Left colon (tissue), 2 donors: ENCODE measurements at regions not wholly inside any gene's neighbourhood (a gene's known extent, or its start where the extent isn't known, plus 50 kb on each side); places are given as distances from the start of the nearest gene placed in this dataset.

ENCODE experiments used
- ATAC-seq: fragments of 200-7000 bp; cut with Tn5 transposase; one replicate; pipeline ENCODE4 v1.9.1; 2020; ENCODE audit warnings: mild to moderate bottlenecking, moderate library complexity
- DNase-seq, 2 donors: peaks; one replicate each; pipeline ENCODE4 v3.0.0-alpha.2; 2020
- intact Hi-C, 2 donors: fragments of 100-400 bp; cut with DNase I in 1 of 2; cut with micrococcal nuclease in 1 of 2; formaldehyde crosslinking; loops; one replicate each; pipeline versions ENCODE4 v1.11.2 to v1.14.0; 2022; cut with DNase I, micrococcal nuclease
- donor health status: DM: no; HTN: no; CAD: no.
- donor health status: DM: yes; HTN: yes; CAD: no.

DNA sequence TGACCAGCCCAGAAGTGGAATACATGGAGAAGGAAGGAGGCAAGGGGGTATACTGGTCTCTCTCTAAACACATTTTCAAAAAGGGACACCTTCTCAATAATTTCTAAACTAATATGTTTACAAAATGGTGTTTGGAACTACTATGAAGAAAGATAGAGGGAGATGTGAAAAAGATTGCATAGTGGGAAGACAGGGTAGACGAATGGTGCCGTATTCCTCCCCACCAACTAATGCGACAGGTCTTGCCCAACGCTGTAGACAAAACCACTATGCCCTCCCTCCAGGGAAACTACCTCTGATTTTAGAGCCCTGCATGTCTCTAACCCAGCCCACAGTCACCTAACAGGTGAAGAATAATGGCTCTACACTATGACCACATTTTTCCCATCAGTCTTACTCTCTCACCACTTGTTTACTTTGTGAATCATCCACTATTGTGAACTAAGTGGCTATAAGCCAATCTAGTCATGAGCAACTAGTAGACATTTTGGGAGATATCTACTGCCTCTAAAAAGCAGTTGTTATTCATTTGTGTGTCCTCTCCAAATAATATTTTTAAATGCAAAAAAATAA is 108.2 kb upstream of the UBE2E2 start:
- ATAC-seq (peak; percentile 33), DNase-seq (no peak)
- intact Hi-C loops: no loop called here

DNA sequence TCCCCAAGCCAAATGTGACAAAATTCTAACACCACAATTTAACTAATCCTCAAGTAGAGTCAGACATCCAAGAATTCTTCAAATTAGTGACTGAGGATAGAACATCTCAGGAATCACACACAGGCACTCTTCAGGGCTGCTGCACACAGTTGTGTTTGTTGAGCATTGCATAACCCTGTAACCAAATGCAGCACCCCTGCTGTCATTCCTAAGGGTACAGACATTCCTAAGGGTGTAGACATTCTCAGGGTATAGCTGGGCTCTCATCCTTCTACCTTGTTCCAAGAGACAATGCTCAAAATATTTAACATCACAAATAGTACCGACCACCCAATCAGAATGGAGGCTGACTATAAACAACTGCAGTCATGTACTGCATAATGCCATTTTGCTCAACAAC is 107.1 kb upstream of the UBE2E2 start:
- DNase-seq (no peak), ATAC-seq (no peak)
- intact Hi-C loops: no loop called here

DNA sequence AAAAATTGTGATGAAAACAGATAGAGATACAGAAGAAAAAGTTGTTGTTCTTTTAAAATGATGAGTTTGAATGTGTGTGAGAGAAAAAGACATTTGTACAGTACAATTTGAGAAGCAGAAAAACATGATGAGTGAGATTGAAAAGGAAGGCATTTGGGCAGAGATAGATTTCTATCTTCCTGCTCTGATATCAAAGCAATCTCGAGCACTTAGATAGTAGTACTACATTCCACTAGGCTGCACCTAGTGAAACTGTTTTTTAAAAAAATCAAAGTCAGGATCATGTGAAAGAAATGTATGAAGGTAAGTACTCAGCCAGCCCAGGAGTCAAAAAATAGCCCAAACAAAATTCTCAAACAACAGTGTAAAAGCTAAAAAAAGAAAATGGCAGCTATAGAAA is 104.1 kb upstream of the UBE2E2 start:
- no peak for DNase-seq

DNA sequence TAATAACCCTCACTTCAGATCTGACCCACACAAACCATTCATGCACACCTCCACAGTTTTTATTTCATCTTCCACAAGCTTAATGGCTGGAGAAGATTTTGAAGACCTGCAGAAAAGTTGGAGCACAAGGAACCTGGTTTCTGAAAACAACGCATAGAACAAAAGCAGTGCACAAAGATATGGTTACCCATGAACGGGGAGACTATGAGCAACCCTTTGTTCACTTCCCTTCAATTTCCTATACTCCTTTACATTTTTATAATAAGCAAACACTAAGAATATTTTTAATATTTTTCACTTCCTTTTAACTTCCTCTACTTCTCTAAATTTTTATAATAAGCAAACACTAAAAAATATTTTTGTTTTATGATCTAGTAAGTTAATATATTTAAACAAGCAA is 103.5 kb upstream of the UBE2E2 start:
- DNase-seq (no peak), ATAC-seq (no peak)
- intact Hi-C loops: no loop called here

More for the DNA sequence above, 104.1 kb upstream of the UBE2E2 start:
- intact Hi-C loops: no loop called here
- no peak for ATAC-seq

DNA sequence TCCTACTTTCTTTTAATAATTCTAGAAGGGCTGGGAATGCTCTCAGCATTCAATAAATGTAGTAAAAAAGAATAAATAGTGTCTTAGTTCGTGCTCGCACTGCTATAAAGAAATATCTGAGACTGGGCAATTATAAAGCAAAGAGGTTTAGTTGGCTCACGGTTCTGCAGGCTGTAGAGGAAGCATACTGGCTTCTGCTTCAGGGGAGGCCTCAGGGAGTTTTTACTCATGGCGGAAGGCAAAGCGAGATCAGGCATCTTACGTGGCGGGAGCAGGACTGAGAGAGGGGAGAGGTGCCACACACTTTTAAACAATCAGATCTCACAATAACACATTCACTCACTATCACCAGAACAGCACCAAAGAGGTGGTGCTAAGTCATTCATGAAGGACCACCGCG is 103.0 kb upstream of the UBE2E2 start:
- DNase-seq (no peak), ATAC-seq (no peak)
- intact Hi-C loops: no loop called here

DNA sequence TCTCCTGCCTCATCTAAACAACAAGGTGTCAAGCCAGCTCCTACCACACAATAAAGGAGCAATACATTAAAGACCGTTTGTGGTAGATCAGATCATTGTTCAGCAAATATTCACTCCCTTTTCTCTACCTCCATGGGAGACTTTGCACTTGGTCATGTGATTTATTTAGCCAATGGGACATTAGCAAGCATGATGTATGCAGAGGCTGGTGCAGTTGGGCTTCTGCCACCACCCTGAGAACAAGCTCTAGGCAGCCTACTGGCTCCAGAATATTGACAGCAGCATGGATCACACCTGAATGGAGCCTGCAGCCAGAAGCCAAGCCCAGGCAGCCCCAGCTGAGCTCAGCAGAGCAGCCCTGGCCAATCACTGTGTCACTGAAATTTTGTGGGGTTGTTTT is 99.4 kb upstream of the UBE2E2 start:
- intact Hi-C loops: no loop called here
- DNase-seq (no peak), ATAC-seq (peak; percentile 57)

DNA sequence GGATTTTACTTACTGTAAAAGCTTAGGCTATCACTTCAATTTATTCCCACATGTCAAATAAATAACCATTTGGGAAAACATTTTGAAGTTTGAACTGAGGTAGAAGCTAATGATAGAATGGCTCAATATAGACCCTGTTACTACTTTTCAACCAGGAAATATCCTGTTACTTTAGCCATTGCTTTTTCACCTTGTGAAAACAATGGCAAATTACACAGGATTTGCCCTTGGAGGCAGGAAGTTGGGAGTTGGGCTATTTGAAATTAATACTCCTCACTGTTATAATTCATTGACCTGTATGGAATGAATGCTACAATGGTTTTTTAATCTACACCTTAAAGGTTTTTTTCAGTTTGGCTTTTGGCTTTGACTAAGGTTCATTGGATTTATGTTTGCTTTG is 98.1 kb upstream of the UBE2E2 start:
- intact Hi-C loops: no loop called here
- ATAC-seq: no peak
- DNase-seq: no peak

DNA sequence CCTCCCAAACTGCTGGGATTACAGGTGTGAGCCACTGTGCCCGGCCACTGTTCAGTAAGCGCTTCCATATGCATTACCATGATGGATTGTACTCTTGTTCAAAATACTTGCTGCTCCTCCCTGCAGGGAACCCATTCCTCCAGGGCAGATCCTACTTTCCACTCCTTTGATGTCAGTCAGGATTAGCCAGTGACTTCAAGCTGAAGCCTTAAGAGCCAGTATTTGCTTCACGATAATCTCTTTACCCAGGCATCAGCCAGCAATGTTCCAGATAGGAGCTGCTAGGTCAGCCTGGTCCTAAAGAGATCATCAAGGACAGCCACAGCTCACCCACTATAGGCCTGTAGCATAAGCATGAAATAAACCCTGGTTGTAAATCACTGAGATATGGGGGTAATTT is 96.5 kb upstream of the UBE2E2 start:
- intact Hi-C loops: no loop called here
- DNase-seq (no peak), ATAC-seq (no peak)

DNA sequence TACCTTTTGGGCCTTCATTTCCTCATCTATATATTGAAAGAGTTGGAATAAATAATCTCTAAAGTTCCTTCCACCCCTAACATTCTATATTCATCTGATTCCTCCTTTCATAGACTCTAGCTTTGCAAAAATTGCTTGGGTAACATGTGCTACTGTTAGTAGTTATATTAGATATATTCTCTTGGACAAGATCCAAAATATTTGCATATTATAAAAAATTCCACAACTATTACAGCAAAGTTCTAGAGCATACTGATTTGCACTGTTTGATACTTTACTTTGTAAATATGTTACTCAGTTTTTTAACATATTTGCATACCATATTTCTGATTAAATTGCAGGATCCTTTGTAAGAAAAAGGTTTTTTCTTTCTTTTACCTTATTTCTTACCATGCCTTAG is 95.9 kb upstream of the UBE2E2 start:
- DNase-seq (no peak), ATAC-seq (no peak)
- intact Hi-C loops: no loop called here

DNA sequence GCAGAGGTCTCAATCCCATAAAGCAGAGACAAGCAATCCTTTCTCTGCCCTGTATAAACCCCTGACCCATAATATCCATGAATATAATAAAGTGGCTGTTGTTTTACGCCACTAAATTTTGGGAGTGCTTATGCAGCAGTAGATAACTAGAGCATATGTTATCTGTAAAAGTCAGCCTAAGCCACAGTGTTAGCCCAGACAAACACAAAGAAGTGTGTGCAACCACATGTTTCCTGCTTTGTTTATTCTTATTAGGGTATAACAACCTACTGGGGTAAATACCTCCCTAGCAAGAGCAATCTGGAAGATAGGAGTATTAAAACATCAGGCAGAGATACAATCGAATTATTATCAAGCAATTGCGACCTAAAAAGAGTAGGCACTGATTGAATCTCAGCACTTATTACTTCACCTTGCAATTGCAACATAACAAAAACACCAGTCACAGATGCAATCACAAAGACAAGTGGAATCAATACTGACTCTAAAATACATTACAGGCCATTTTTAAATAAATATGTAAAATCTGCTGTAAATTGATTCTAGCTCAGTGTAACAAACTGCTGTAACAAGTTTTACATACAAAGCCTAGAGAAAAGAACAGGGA is 94.6 kb upstream of the UBE2E2 start:
- intact Hi-C loops: no loop called here
- DNase-seq: no peak
- no peak for ATAC-seq

DNA sequence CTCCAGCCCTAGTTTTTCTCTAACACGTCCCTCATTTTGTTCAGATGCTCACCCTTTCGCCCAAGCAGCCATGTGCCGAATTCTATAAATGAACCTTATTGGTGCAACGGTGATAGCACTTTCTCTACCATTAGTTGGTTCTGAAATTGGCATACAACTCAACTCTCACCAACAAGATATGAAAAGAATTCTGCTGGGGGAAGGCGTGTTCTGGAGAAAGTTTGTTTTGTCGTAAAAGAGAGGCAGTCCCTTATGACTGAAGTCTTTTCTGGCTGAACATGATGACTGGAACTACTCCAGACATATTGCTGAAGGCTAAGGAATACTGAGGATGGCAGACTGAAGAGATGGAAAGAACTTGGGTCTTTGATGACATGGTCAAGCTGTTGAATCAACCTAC is 91.8 kb upstream of the UBE2E2 start:
- ATAC-seq: no peak
- no peak for DNase-seq
- intact Hi-C loops: no loop called here

DNA sequence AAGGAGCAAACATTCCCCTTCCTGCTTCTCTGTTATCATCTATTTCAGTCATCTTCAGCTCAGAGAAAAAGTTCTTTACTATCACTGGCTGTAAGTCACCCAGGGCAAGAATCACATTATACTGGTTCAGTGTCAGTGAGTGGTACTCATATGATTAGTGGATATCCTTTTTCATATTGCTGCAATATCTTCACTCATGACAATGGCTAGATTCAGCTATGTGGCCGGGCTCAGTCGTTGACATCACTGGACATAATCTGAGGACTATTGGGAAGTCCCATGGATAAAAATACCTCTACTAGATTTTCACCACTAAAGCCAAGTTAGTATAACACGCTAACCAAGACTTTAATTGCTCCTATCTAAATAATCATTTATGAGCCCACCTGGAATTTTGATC is 91.3 kb upstream of the UBE2E2 start:
- ATAC-seq (no peak), DNase-seq (no peak)
- intact Hi-C loops: no loop called here

DNA sequence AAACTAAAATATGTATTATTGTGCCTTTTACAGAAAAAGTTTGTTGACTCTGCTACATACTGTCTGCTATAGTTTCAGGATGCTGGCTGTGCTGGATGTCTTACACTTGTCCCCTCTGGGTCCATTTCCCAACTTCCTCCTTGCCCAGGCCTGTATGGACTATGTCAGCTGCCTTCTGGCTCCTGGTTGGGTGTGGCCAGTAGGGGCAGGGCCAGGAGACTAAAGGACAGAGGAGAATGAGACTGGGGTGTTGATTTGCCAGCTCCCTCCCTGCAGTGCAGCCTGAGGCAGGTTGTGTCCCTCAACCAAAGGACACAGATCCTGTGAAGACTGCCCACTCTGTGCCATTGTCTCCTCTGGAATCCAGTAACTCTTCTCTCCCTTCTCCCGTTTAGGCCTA is 90.6 kb upstream of the UBE2E2 start:
- peak; percentile 94 for ATAC-seq
- intact Hi-C loops: no loop called here
- DNase-seq: peak; percentile 27 to 60

DNA sequence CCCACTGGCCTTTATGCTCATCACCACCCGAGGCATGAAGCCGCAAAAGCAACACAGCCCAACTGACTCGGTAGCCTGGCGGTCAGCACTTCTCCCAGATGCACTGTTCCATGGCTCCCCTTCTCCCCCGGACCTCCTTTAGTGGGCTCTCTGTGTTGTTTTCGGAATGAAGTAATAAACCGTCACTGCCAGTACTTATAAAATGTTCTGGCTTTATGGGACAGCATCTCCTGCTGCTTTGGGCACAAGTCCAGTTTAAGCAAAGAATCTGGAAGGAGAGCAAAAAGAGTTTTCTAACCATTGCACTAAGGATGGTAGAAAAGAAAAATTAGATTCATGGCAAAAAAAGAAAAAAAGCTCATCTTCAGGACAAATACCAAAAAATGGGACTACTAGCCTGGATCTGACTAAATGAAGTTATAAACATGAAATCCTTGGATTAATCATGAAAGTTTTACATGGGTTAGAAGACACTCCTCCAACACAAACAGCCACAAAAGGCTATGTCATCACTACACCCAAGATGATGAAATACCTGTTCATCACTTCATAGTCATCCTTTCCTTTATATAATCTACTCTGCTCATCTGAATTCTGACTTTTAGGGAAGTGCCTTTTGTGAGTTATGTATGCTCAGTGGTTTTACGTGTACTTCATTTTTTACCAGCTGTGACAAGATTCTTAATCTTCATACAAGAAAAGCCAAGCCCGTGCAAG is 89.5 kb upstream of the UBE2E2 start:
- intact Hi-C loops: no loop called here
- DNase-seq: no peak
- peak; percentile 40 for ATAC-seq

DNA sequence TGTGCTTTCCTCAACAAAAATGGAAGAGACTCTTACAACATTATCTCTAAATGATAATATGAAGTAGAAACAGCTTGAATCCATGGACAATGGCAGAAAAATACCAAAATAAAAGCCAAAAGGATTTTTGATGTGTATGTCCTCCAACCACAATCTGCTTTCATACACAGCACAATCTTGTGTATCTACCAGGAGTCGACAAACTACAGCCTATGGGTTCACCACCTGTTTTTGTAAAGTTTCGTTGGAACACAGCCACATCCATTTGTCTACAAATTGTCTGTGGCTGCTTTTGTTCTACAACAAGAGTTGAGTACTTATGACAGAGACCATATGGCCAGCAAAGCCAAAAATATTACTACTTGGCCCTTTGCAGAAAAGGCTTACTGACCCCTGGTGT is 88.7 kb upstream of the UBE2E2 start:
- DNase-seq (no peak), ATAC-seq (no peak)
- intact Hi-C loops: no loop called here

DNA sequence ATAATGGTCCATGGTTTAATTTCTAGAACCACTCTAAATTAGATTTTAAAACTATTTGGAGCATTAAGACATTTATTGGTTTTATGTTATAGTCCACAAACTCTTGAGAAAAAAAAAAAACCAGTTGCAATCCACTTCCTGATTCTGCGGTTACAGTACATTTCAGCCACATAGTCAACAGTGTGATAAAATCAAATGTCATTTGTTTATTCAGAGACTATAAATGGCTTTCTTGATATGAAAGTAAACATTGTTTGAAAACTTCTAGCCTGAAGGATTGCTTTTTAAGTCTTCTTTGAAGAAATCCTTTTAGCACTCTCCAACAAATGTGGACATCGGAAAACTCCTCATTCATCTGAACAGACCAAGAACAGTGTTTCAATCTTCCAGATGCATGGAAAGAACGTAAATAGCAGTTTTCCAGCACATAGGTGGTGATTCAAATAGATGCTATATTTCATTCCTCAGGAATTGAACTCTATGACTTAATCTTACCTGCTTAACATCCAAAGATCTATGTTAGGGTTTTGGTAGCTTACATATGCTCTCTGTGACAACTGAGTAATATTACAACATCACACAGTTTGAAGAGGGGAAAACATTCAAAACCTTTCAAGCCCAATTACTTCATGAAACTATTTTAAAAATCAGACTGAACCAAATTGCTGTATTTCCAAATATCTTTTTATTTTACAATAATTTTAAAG is 87.8 kb upstream of the UBE2E2 start:
- DNase-seq: no peak
- intact Hi-C loops: no loop called here
- peak; percentile 79 for ATAC-seq

DNA sequence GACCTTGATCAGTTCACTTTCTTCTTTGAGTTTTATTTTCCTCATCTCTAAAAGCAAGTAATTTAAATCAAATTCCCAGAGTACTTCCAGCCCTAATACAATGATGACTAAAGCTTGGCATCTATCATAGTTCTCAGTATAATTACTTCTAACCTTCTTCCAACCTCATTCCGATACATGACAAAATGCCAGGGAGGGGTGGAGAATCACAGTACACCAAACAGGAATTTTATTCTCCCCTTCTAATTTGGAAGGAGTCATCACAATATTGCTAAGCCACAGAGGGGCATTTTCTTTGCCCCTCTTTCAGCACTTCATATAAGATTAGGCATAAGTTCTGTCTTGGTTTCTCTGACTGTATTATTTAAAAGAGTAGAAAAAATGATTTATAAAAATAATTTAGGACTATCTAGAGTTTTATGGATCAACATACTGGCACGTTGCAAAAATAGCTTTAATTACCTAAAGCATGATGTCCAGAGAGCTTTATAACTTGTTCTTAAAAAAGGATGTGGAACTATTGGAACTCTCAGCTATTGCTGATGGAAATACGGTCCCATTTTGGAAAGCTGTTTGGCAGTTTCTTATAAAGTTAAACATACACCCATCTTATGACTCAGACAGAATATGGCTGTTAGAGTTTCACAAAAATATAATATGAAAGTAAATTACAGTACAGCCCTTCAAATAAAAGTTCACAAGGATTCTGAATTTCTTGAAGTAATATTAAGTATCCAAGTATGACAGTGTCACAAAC is 86.9 kb upstream of the UBE2E2 start:
- ATAC-seq: no peak
- no peak for DNase-seq
- intact Hi-C loops: no loop called here

DNA sequence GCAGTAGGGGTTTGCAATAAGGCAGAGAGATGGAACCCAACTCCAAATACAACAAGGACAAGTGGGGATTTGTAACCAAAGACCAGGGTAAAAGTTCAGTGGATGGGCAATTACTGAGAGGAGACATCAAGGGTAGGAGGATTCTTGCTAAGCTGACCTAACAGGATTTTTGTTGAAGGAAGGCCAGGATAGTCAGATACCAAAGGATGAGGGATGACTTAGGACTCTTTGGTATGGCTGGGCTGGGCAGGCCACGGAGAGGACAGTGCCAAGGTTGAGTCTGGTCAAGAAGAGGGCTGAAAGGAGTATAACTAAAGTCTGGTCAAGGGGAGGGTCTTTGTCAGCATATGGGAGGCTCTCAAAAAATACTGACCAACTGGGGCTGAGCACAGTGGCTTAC is 85.3 kb upstream of the UBE2E2 start:
- no peak for ATAC-seq
- DNase-seq: no peak
- intact Hi-C loops: no loop called here

DNA sequence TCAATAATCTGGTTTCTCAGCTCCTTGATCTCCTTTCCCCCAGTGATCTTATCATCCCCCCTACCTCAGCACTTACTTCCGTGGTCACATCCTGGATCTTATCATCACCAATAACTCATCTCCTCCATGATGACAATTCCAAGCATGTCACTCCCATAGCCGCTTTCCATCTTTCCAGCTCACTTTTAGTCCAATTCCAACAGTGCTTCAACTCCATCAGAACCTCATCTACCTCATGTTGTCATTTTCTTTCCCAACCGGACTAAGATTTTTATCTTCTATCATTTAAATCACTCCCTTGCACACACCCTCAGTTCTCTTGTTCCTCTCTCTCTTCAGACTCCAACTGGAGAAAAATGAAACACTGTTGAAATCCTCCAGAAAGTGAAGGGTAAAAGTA is 75.9 kb upstream of the UBE2E2 start:
- intact Hi-C loops: no loop called here
- ATAC-seq (no peak), DNase-seq (no peak)

DNA sequence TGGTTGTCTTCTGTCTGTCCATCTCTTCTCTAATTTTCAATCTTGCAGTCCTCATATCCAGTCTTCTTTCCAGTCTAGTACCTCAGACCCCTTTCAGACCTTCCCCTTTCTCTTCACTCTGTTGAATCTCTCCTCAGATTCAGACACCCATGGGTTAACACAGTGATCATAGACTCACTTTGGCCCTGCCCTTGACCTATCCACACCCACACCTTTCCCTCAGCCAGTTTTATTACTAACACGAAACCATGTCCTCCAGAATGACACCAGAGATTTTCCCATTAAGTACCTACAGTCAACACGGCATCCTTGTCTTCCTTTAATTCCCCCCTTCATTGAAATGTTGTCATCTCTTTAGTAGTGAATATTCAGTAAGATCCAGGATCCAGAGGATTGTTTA is 74.5 kb upstream of the UBE2E2 start:
- no peak for ATAC-seq
- DNase-seq: no peak
- intact Hi-C loops: no loop called here
